ENCODE measurements at regions not wholly inside any gene's neighbourhood (a gene's known extent, or its start where the extent isn't known, plus 50 kb on each side); places are given as distances from the start of the nearest gene placed in this dataset.

DNA sequence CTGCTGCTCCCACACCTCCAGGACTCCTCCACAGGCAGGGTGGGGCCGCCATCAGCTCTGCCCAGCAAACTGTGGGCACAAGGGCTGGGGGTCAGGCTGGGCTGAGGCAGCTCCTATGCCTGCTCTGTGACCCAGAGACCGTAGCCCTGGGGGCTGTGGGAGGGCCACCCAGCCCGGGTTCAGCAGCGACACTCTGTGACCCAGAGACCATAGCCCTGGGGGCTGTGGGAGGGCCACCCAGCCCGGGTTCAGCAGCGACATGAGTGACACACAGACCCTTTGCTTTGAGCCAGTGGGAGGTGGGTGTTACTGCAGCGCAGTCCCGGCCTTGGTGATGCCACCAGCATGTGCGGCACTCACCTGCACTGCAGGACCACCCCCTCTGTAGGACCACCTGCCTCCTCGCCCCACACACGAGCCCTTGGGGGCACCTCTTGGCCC lies 118.9 kb upstream of the LPCAT1 start:
- TF ChIP-seq POLR2A (IDR thresholded peaks at IDR 0.05; ENCODE audit: low read length), result no peak
- TF ChIP-seq GATA1 (IDR thresholded peaks at IDR 0.05; ENCODE audit: low read depth, low read length), result no peak

All from erythroblast (primary cell).